ENCODE measurements at regions not wholly inside any gene's neighbourhood (a gene's known extent, or its start where the extent isn't known, plus 50 kb on each side); places are given as distances from the start of the nearest gene placed in this dataset.

DNA sequence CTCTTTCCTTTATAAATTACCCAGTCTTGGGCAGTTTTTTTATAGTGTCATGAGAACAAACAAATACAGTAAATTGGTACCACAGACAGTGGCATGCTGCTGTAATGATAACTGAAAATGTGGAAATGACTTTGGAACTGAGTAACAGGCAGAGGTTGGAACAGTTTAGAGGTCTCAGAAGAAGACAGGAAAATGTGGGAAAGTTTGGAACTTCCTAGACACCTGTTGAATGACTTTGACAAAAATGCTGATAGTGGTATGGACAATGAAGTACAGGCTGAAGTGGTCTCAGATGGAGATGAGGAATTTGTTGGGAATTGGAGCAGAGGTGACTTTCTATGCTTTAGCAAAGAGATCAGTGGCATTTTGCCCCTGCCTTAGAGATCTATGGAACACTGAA lies 1128.4 kb upstream of the POT1 start:
- TF ChIP-seq, protein P1, sequence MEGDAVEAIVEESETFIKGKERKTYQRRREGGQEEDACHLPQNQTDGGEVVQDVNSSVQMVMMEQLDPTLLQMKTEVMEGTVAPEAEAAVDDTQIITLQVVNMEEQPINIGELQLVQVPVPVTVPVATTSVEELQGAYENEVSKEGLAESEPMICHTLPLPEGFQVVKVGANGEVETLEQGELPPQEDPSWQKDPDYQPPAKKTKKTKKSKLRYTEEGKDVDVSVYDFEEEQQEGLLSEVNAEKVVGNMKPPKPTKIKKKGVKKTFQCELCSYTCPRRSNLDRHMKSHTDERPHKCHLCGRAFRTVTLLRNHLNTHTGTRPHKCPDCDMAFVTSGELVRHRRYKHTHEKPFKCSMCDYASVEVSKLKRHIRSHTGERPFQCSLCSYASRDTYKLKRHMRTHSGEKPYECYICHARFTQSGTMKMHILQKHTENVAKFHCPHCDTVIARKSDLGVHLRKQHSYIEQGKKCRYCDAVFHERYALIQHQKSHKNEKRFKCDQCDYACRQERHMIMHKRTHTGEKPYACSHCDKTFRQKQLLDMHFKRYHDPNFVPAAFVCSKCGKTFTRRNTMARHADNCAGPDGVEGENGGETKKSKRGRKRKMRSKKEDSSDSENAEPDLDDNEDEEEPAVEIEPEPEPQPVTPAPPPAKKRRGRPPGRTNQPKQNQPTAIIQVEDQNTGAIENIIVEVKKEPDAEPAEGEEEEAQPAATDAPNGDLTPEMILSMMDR (IDR thresholded peaks at IDR 0.05; ENCODE audit: insufficient read depth, low read length, poor library complexity, severe bottlenecking): no peak
- no peak for TF ChIP-seq EZH2phosphoT487 (conservative IDR thresholded peaks at IDR 0.05; ENCODE audit: low read length)
